Karpas-422 (cell line): ENCODE measurements at regions not wholly inside any gene's neighbourhood (a gene's known extent, or its start where the extent isn't known, plus 50 kb on each side); places are given as distances from the start of the nearest gene placed in this dataset.

Experiments
- DNase-seq: peaks from one replicate; pipeline ENCODE4 v3.0.0-alpha.2; 2015
- H2AFZ ChIP-seq: fragments of 200-600 bp; sonication (generic); 2 replicates; pipeline ENCODE4 v1.6.1; 2014; ENCODE audit warnings: antibody characterized with exemption, low read length, mixed read lengths
- H3K27ac ChIP-seq: fragments of 200-600 bp; sonication (generic); 2 replicates; pipeline ENCODE4 v1.5.1; 2014; ENCODE audit warnings: mild to moderate bottlenecking, low read length, moderate library complexity
- H3K27me3 ChIP-seq: fragments of 200-600 bp; sonication (generic); 2 replicates; pipeline ENCODE4 v1.6.1; 2014; ENCODE audit warnings: low read length, mixed read lengths
- H3K36me3 ChIP-seq: fragments of 200-600 bp; sonication (generic); 2 replicates; pipeline ENCODE4 v1.6.1; 2014; ENCODE audit warnings: low read length, mixed read lengths; ENCODE audit not compliant: insufficient read depth
- H3K4me1 ChIP-seq: fragments of 200-600 bp; sonication (generic); 2 replicates; pipeline ENCODE4 v1.6.1; 2014; ENCODE audit warnings: mild to moderate bottlenecking, low read length, mixed read lengths
- H3K4me2 ChIP-seq: fragments of 200-600 bp; sonication (generic); 2 replicates; pipeline ENCODE4 v1.6.1; 2014; ENCODE audit warnings: low read length, low read depth, mild to moderate bottlenecking; ENCODE audit not compliant: poor library complexity, severe bottlenecking
- H3K4me3 ChIP-seq: fragments of 200-600 bp; sonication (generic); 2 replicates; pipeline ENCODE4 v1.5.1; 2014; ENCODE audit warnings: mild to moderate bottlenecking, antibody characterized with exemption, low read length, mixed read lengths
- H3K79me2 ChIP-seq: fragments of 200-600 bp; sonication (generic); 2 replicates; pipeline ENCODE4 v1.6.1; 2014; ENCODE audit warnings: mild to moderate bottlenecking, low read length, mixed read lengths
- H3K9ac ChIP-seq: fragments of 200-600 bp; sonication (generic); 2 replicates; pipeline ENCODE4 v1.6.0; 2014; ENCODE audit warnings: low read length
- H3K9me2 ChIP-seq: fragments of 200-600 bp; sonication (generic), shearing (Covaris generic); replicated peaks from 2 replicates; pipeline ENCODE4 v1.6.0; 2014; ENCODE audit warnings: mild to moderate bottlenecking, low read length, moderate library complexity; ENCODE audit not compliant: insufficient read depth
- H3K9me3 ChIP-seq: fragments of 300-700, 200-600 bp; sonication (generic); 2 replicates; pipeline ENCODE4 v1.6.1; 2014; ENCODE audit warnings: low read length, mixed read lengths
- H4K20me1 ChIP-seq: fragments of 200-600 bp; sonication (generic); 2 replicates; pipeline ENCODE4 v1.6.1; 2014; ENCODE audit warnings: mild to moderate bottlenecking, antibody characterized with exemption, low read length, low read depth; ENCODE audit not compliant: insufficient read depth

DNA sequence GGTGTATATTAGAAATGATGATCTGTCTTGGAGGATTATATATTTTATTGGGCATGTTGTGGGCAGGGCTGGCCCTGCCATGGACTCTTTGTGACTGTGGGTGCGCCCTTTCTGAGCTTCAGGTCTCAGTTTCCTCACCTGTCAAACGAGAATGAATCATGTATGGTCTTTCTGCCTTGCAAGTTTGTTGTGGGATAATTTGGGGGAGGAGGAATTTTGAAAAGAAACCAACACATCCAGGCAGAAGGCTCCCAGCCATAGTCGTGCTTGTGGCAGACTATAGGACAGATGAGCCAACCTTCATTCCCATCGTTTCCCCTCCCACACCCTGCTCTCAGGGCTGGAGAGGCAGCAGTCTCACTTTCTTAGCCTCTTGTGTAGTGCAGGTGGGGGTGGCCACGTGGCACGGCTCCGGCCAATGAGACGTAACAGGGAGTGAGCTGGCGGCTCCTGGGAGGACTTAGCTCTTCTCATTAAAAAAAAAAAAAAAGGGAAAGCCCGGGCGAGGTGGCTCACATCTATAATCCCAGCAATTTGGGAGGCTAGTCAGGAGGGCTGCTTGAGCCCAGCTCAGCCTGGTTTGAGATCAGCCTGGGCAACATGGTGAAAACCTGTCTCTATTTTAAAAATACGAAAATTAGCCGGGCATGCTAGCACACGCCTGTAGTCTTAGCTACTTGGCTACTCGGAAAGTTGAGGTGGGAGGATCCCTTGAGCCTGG lies 63.1 kb downstream of the RHOB start:
- no peaks in the 10 kb centered on the region for H3K9me3 ChIP-seq
- no peak for DNase-seq
- no peaks in the 10 kb centered on the region for H3K79me2 ChIP-seq
- no peak overlapping the region for H3K4me2 ChIP-seq
- no peak overlapping the region for H3K4me3 ChIP-seq
- no peaks in the 10 kb centered on the region for H3K9me2 ChIP-seq
- H4K20me1 ChIP-seq: peaks cover 25% of the 10 kb centered on the region; the same call in 1 of the 2 replicates
- H3K27me3 ChIP-seq: no peaks in the 10 kb centered on the region
- H3K4me1 ChIP-seq: peaks cover 11% of the 10 kb centered on the region
- H3K9ac ChIP-seq: no peak overlapping the region
- H3K27ac ChIP-seq: no peak overlapping the region
- H3K36me3 ChIP-seq: no peaks in the 10 kb centered on the region
- H2AFZ ChIP-seq: no peak overlapping the region

DNA sequence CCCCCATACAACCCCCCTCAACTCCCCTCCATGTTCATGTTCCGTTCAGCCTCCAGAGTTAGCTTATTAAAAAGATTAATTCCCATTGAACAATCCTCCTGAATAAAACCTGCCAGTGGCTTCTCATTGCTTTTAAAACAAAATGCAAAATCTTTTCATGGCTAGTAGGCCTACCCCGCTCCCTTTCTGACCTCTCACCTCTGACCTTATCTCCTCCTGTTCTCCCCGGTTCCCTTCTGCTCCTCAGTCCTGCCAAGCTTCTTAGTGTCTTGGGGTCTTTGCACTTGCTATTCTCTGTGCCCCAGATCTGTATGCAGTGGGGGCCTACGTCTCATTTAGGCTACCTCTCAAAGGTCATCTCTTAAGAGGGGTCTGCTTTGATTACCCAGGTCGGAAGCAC lies 64.3 kb downstream of the RHOB start:
- H3K9ac ChIP-seq: no peak overlapping the region
- H2AFZ ChIP-seq: no peak overlapping the region
- no peak overlapping the region for H3K4me3 ChIP-seq
- no peak for DNase-seq
- no peaks in the 10 kb centered on the region for H3K27me3 ChIP-seq
- no peaks in the 10 kb centered on the region for H3K36me3 ChIP-seq
- no peak overlapping the region for H3K4me2 ChIP-seq
- H3K4me1 ChIP-seq: peaks cover 11% of the 10 kb centered on the region
- H3K9me3 ChIP-seq: no peaks in the 10 kb centered on the region
- H3K79me2 ChIP-seq: no peaks in the 10 kb centered on the region
- no peak overlapping the region for H3K27ac ChIP-seq
- no peaks in the 10 kb centered on the region for H3K9me2 ChIP-seq
- peaks cover 22% of the 10 kb centered on the region; the same call in 1 of the 2 replicates for H4K20me1 ChIP-seq

DNA sequence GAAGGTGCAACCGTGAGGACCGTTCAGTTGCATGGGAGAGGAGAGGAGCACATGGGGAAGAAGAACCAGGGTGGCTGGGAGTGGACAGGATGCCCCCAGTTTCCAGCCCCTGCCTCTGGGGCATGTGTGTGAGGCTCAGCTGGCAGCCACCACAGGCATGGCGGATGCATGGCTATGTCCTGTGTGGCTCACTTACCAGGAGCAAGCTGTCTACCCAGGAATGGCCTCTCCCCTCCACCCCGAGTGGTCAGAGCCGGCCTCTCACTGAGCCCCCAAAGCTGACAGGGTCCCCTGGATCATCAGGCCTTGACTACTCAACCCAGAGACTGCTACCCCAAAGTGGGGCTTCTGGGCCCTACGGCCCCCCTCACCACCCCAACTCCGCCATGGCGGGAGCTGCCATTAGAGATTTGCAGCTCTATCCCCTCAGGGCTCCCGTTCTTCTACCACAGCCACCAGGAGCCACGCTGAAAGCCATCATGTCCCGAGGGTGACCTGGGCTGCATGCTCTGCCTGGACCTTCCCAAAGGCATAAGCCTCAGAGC lies 65.3 kb downstream of the RHOB start:
- H3K4me3 ChIP-seq: no peak overlapping the region
- H3K79me2 ChIP-seq: no peaks in the 10 kb centered on the region
- 0 out of 2 replicates have a peak, but pooled peaks cover 15% of the 10 kb centered on the region for H4K20me1 ChIP-seq
- no peak for DNase-seq
- H2AFZ ChIP-seq: no peak overlapping the region
- no peaks in the 10 kb centered on the region for H3K9me3 ChIP-seq
- no peaks in the 10 kb centered on the region for H3K36me3 ChIP-seq
- no peaks in the 10 kb centered on the region for H3K27me3 ChIP-seq
- no peak overlapping the region for H3K9ac ChIP-seq
- H3K4me2 ChIP-seq: no peak overlapping the region
- no peak overlapping the region for H3K27ac ChIP-seq
- H3K4me1 ChIP-seq: peaks cover 5% of the 10 kb centered on the region
- no peaks in the 10 kb centered on the region for H3K9me2 ChIP-seq

DNA sequence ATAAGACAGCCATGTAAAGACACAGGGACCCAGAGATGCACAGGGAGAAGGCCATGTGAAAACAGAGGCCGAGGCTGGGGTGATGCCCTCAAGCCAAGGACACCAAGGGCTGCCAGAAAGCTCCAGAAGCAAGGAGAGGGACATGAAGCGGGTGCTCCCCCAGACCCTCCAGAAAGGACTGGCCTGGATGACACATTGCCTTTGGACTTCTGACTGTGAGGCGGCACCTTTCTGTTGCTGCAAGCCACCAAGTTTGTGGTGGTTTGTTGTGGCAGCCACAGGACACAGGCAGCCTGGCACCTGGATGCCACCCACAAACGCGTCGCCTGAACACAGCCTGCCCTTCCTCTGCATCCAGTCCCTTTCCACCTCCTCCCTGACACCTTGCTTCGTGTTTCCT lies 67.1 kb downstream of the RHOB start:
- Histone ChIP-seq H3K9me2 (no peaks in the 10 kb centered on the region), H3K36me3 (no peaks in the 10 kb centered on the region), H3K4me2 (no peak overlapping the region), H3K4me1 (no peaks in the 10 kb centered on the region; the same call in 1 of the 2 replicates), H3K27me3 (no peaks in the 10 kb centered on the region), H3K9ac (no peak overlapping the region), H3K79me2 (no peaks in the 10 kb centered on the region), H2AFZ (no peak overlapping the region), H3K4me3 (no peak overlapping the region), H4K20me1 (0 out of 2 replicates have a peak, but pooled peaks cover 11% of the 10 kb centered on the region), H3K9me3 (no peaks in the 10 kb centered on the region), H3K27ac (no peak overlapping the region)
- DNase-seq: no peak

DNA sequence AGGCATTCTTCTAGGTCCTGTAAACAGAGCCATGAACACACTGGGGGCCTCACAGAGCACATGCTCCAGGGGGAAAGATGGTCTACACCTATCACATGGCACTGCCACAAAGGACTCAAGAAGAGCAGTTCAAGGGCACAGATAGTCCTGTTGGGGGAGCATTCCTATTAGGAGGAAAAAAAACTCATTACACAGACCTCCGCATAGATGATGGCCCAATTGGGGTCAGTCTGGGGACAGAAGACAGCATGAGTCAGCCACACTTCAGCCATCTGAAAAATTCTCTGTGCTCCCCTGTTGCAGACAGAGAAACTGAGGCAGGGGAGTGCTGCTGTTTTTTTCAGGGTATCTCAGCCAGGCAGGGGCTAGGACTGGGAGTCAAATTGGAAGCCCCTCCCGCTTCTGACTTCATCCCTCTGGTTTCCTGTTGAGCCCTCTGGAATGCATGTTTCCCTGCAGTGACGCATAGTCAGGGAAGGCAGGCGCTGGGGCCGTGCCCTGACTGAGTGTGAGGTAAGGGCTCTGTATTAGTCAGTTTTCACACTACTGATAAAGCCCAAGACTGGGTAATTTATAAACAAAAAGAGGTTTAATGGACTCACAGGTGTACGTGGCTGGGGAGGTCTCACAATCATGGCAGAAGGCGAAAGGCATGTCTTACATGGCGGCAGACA lies 67.9 kb downstream of the RHOB start:
- Histone ChIP-seq H3K27me3 (no peaks in the 10 kb centered on the region), H2AFZ (no peak overlapping the region), H3K4me3 (no peak overlapping the region), H3K4me1 (no peaks in the 10 kb centered on the region; the same call in 1 of the 2 replicates), H4K20me1 (0 out of 2 replicates have a peak, but pooled peaks cover 9% of the 10 kb centered on the region), H3K27ac (no peak overlapping the region), H3K9ac (no peak overlapping the region), H3K79me2 (no peaks in the 10 kb centered on the region), H3K36me3 (no peaks in the 10 kb centered on the region), H3K4me2 (no peak overlapping the region), H3K9me3 (no peaks in the 10 kb centered on the region), H3K9me2 (no peaks in the 10 kb centered on the region)
- no peak for DNase-seq

DNA sequence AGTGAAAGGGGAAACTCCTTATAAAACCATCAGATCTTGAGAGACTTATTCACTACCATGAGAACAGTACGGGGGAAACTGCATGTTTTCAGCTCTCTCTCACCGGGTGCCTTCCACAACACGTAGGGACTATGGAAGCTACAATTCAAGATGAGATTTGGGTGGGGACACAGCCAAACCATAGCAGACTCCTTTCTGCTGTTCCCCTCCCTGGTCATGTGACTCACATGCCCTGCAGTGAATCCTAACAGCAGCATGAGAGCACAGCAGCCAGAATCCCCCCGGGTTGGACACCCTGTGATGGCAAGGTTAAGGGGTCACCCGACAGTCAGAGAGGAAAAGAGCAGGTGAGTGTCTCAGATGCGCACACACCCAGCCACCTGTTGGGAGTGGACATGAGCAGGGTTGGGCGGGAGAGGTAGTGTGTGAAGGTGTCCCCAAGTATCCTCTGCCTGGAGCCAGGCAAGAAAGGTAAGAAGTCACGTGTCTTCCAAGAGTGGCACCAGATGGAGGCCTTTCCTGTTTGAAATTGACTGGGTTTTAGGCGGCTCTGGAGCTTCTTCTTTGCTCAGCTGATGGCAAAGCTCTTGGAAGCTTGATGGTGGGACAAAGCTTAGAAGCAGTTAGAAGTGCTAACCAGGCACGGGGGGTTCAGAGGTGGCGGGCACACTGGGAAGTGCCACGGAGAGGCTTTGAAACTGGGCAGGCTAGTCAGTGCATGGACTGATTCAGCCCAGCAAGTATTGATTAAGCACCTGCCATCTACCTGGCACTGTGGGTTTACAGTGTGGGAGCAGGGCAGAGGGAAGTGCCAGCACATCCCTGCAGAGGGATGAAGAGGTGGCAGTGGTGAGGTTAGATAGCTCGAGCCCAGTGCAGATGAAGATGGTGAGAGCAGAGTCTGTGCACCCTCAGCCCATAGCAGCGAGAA lies 68.7 kb downstream of the RHOB start:
- Histone ChIP-seq H3K9ac (no peak overlapping the region), H3K27ac (no peak overlapping the region), H3K4me2 (no peak overlapping the region), H3K36me3 (no peaks in the 10 kb centered on the region), H2AFZ (no peak overlapping the region), H3K4me1 (no peaks in the 10 kb centered on the region), H3K79me2 (no peaks in the 10 kb centered on the region), H3K9me2 (no peaks in the 10 kb centered on the region), H3K9me3 (no peaks in the 10 kb centered on the region), H3K4me3 (no peak overlapping the region), H4K20me1 (0 out of 2 replicates have a peak, but pooled peaks cover 9% of the 10 kb centered on the region), H3K27me3 (no peaks in the 10 kb centered on the region)
- no peak for DNase-seq

DNA sequence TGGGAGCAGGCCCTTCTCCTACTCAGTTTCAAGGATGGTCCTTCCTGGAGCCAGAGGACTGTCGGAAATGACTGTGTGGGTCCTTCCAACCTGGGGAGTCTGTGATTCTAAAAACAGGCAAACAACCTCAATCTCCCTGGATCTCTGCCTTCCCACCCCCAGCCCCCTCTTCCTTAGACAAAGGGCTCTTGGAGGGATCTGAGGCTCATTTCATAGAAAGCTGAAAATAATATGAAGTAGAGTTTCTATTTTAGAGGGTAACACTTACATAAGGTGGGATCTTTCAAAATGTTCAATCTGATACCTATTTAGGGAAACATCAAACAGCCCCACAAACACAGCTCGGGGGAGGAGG lies 69.4 kb downstream of the RHOB start:
- Histone ChIP-seq H3K27ac (no peak overlapping the region), H2AFZ (no peak overlapping the region), H3K4me3 (no peak overlapping the region), H3K9ac (no peak overlapping the region), H3K36me3 (no peaks in the 10 kb centered on the region), H3K4me2 (no peak overlapping the region), H3K27me3 (no peaks in the 10 kb centered on the region), H3K79me2 (no peaks in the 10 kb centered on the region), H3K9me2 (no peaks in the 10 kb centered on the region), H3K9me3 (no peaks in the 10 kb centered on the region), H4K20me1 (0 out of 2 replicates have a peak, but pooled peaks cover 4% of the 10 kb centered on the region), H3K4me1 (no peaks in the 10 kb centered on the region)
- DNase-seq: no peak
